Left lung (tissue), 4 donors: ENCODE measurements at regions not wholly inside any gene's neighbourhood (a gene's known extent, or its start where the extent isn't known, plus 50 kb on each side); places are given as distances from the start of the nearest gene placed in this dataset.

ENCODE experiments used
- ATAC-seq: fragments of 200-7000 bp; cut with Tn5 transposase; one replicate; pipeline ENCODE4 v1.9.1; 2020; ENCODE audit warnings: moderate library complexity
- DNase-seq, 4 donors: peaks; one replicate each; pipeline ENCODE4 v3.0.0-alpha.2; 2013 to 2020
- H3K27ac ChIP-seq, 2 donors: fragments of 200-600 bp; sonication (generic) in 1 of 2; one replicate each; pipeline versions ENCODE4 v1.5.0 to v1.8.0; 2020 to 2021
- H3K27me3 ChIP-seq, 2 donors: fragments of 200-600 bp; sonication (generic) in 1 of 2; one replicate each; pipeline versions ENCODE4 v1.5.0 to v1.8.0; 2020 to 2021
- H3K36me3 ChIP-seq, 2 donors: fragments of 200-600 bp; sonication (generic) in 1 of 2; one replicate each; pipeline versions ENCODE4 v1.5.0 to v1.8.0; 2020 to 2021
- H3K4me1 ChIP-seq, 2 donors: fragments of 200-600 bp; one replicate each; pipeline ENCODE4 v1.8.0; 2021
- H3K4me3 ChIP-seq, 2 donors: fragments of 200-600 bp; sonication (generic) in 1 of 2; one replicate each; pipeline versions ENCODE4 v1.5.0 to v1.8.0; 2020 to 2021; ENCODE audit warnings: mild to moderate bottlenecking in 1 of 2
- H3K9me3 ChIP-seq, 2 donors: fragments of 200-600 bp; sonication (generic) in 1 of 2; one replicate each; pipeline versions ENCODE4 v1.5.0 to v1.8.0; 2020 to 2021
- intact Hi-C, 2 donors: fragments of 100-400 bp; cut with DNase I; formaldehyde crosslinking; loops; one replicate each; pipeline versions ENCODE4 v1.11.2 to v1.14.2; 2022
- TF ChIP-seq, protein P1 (sequence below), 2 donors: fragments of 200-600 bp; sonication (generic) in 1 of 2; IDR thresholded peaks; one replicate each; pipeline versions ENCODE4 v1.5.0 to v1.8.0; 2021; ENCODE audit warnings: antibody characterized with exemption in 2 of 2
- donor health status: DM: no; HTN: yes; CAD: no.
- donor health status: DM: no; HTN: no; CAD: no.

DNA sequence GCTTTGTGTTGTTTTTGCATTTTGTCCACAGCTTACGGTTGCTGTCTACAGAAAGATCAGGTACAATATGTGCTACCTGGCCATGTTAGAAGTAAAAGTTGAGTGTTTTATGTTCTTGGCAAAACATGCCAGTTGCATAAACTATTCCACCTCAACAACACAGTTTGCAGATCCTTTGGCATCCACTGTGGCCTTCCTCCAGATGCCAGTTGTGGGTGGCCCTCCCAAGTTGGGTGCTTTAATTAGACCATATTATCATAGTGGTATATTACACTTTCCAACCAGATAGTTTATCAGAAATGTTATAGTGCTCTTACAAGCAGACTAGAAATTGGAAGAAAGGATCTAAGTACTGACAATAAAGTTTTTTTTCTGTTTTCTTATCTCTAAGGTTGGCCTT is 386.9 kb upstream of the KCNN2 start:
- ATAC-seq, result no peak
- TF ChIP-seq, protein P1, sequence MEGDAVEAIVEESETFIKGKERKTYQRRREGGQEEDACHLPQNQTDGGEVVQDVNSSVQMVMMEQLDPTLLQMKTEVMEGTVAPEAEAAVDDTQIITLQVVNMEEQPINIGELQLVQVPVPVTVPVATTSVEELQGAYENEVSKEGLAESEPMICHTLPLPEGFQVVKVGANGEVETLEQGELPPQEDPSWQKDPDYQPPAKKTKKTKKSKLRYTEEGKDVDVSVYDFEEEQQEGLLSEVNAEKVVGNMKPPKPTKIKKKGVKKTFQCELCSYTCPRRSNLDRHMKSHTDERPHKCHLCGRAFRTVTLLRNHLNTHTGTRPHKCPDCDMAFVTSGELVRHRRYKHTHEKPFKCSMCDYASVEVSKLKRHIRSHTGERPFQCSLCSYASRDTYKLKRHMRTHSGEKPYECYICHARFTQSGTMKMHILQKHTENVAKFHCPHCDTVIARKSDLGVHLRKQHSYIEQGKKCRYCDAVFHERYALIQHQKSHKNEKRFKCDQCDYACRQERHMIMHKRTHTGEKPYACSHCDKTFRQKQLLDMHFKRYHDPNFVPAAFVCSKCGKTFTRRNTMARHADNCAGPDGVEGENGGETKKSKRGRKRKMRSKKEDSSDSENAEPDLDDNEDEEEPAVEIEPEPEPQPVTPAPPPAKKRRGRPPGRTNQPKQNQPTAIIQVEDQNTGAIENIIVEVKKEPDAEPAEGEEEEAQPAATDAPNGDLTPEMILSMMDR (IDR thresholded peaks at IDR 0.05), result no peak
- peaks cover 0 to 5% of the 10 kb centered on the region in 2 donors for H3K9me3 ChIP-seq

DNA sequence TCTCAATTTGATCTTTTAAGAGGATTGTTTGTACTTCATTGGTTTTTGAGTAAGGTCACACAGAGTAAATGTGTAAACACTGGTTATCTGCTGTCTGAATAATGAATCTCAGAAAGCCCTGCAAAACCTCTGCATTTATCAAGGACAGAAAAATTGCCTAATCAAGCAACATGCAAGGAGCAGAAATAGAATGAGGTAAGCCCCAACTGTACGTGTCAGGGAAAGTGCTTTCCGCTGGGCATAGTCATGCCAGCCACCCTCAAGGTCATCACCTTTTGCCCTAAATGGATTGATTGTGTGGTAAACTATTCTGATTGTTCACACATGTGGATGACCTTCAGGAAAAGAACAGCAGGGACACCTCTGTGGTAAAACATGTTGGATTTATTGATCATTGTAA is 376.9 kb upstream of the KCNN2 start:
- Histone ChIP-seq H3K9me3 (no peaks in the 10 kb centered on the region), H3K27me3 (no peaks in the 10 kb centered on the region), H3K36me3 (no peaks in the 10 kb centered on the region), H3K4me1 (no peaks in the 10 kb centered on the region), H3K27ac (no peak overlapping the region), H3K4me3 (no peak overlapping the region)
- no peak for ATAC-seq
- intact Hi-C loops, result no loop called here
- TF ChIP-seq, protein P1 (IDR thresholded peaks at IDR 0.05), result no peak
- no peak for DNase-seq

More for the DNA sequence above, 386.9 kb upstream of the KCNN2 start:
- Histone ChIP-seq H3K27me3 (no peaks in the 10 kb centered on the region), H3K4me3 (no peak overlapping the region), H3K27ac (no peak overlapping the region), H3K36me3 (no peaks in the 10 kb centered on the region), H3K4me1 (no peaks in the 10 kb centered on the region)
- no peak for DNase-seq
- intact Hi-C loops, result no loop called here

DNA sequence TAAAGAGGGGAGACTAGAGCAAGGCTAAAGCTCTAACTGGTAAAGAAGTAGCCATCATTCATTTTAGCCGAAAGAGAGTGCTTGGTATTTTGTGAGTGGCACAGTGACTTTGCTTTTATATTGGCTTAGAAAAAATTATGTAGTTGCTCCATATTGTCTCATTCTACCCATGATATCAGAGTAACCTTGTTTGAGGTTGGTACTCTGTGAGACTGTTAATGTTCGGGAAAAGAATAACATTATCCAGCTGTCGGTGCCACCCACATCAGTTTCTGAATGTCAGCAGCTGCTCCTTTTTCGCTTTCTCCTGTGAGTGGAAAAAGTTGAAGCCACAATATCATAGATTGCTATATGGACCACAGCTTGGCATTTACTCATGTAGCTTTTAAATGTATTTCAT is 376.4 kb upstream of the KCNN2 start:
- Histone ChIP-seq H3K27me3 (no peaks in the 10 kb centered on the region), H3K36me3 (no peaks in the 10 kb centered on the region), H3K27ac (no peak overlapping the region), H3K4me1 (no peaks in the 10 kb centered on the region), H3K4me3 (no peak overlapping the region), H3K9me3 (no peaks in the 10 kb centered on the region)
- TF ChIP-seq, protein P1 (IDR thresholded peaks at IDR 0.05), result no peak
- DNase-seq (no peak), ATAC-seq (no peak)
- intact Hi-C loops, result no loop called here

DNA sequence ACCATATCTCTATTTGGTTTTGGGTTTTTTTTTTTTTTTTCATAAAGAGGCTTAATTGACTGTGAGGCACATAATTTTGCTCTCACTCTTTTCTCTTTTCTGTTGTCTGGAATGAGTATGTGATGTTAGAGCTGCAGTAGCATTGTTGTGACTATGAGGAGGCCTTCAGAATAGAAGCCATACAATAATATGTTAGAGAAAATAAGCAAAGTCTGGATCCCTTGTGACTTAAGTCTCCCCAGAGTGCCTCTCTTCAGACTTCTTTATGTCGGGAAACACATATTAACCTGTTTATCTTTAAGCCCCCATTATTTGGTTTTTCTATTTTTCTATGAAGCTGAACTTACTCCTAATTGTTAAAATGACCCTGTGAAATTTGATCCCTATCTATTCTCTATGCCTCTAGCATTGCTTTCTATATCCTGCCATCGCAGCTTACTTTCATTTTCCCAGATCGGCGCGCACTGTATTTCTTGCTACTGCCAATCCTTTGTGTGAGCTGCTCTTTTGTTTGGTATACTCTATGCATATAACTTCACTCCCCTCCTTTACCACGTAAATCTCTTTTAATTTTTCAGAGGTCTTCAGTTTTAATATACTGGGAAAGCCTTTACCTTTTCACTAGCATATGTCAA is 372.5 kb upstream of the KCNN2 start:
- TF ChIP-seq, protein P1 (IDR thresholded peaks at IDR 0.05), result no peak
- ATAC-seq, result no peak

DNA sequence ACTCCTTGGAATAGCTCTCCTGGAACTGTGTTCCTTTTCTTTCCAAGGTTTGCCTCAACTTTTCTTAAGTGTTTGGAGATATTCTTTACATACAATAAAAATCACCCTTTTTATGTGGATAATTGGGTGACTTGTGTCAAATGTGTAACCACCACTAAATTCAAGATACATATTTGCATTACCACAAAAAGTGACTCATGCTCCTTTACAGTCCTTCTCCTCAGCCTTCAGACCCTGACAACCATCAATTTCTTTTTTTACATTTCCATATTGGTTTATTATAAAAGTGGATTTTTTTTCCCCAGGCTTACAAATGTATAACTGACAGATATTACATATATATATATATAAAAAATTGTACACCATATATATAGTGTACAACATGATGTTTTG is 372.0 kb upstream of the KCNN2 start:
- no peaks in the 10 kb centered on the region for H3K9me3 ChIP-seq
- no peaks in the 10 kb centered on the region for H3K4me1 ChIP-seq
- ATAC-seq (no peak), DNase-seq (no peak)
- H3K4me3 ChIP-seq, result no peak overlapping the region
- intact Hi-C loops, result no loop called here
- H3K27me3 ChIP-seq, result no peaks in the 10 kb centered on the region
- TF ChIP-seq, protein P1 (IDR thresholded peaks at IDR 0.05), result no peak
- no peaks in the 10 kb centered on the region for H3K36me3 ChIP-seq
- H3K27ac ChIP-seq, result no peak overlapping the region

More for the DNA sequence above, 372.5 kb upstream of the KCNN2 start:
- no peak for DNase-seq
- Histone ChIP-seq H3K4me1 (no peaks in the 10 kb centered on the region), H3K27me3 (no peaks in the 10 kb centered on the region), H3K27ac (no peak overlapping the region), H3K9me3 (no peaks in the 10 kb centered on the region), H3K4me3 (no peak overlapping the region), H3K36me3 (no peaks in the 10 kb centered on the region)
- intact Hi-C loops, result no loop called here
